Skeletal muscle satellite cell (primary cell): ENCODE measurements at regions not wholly inside any gene's neighbourhood (a gene's known extent, or its start where the extent isn't known, plus 50 kb on each side); places are given as distances from the start of the nearest gene placed in this dataset.
"Not testable (repeated sequence)": the region's sequence is repeated elsewhere in the genome, so short reads cannot be mapped to it uniquely, and the experiment has no call there.

Source experiments
- H3K27me3 ChIP-seq: 2 replicates; pipeline ENCODE4 v1.7.0; 2013; ENCODE audit warnings: low read length; ENCODE audit not compliant: control insufficient read depth, insufficient read depth
- H3K36me3 ChIP-seq: 2 replicates; pipeline ENCODE4 v1.7.0; 2013; ENCODE audit warnings: mild to moderate bottlenecking, control low read depth, low read length; ENCODE audit not compliant: insufficient read depth
- H3K4me1 ChIP-seq: 2 replicates; pipeline ENCODE4 v1.7.0; 2013; ENCODE audit warnings: low read length; ENCODE audit not compliant: control insufficient read depth, insufficient read depth
- H3K4me2 ChIP-seq: 2 replicates; pipeline ENCODE4 v1.7.0; 2013; ENCODE audit warnings: mild to moderate bottlenecking, low read length
- H3K4me3 ChIP-seq: 2 replicates; pipeline ENCODE4 v1.7.0; 2013; ENCODE audit warnings: low read length
- H3K9ac ChIP-seq: 2 replicates; pipeline ENCODE4 v1.7.0; 2013; ENCODE audit warnings: mild to moderate bottlenecking, low read depth, low read length, moderate library complexity
- H3K9me3 ChIP-seq: replicated peaks from 2 replicates; pipeline ENCODE4 v1.7.0; 2013; ENCODE audit warnings: mild to moderate bottlenecking, control low read depth, low read length

- no peak overlapping the region for H3K9ac ChIP-seq
- no peaks in the 10 kb centered on the region for H3K4me1 ChIP-seq
- no peaks in the 10 kb centered on the region for H3K27me3 ChIP-seq
- no peak overlapping the region for H3K4me3 ChIP-seq
- no peaks in the 10 kb centered on the region for H3K36me3 ChIP-seq
- peaks cover 7% of the 10 kb centered on the region for H3K9me3 ChIP-seq
- no peak overlapping the region for H3K4me2 ChIP-seq
These were observed 316.1 kb upstream of the MYT1L start for GRCh38 chr2:2647141-2647541.

GRCh38 chr2:2646433-2647051 is 315.5 kb upstream of the MYT1L start:
- Histone ChIP-seq H3K4me2 (no peak overlapping the region), H3K36me3 (no peaks in the 10 kb centered on the region), H3K4me1 (no peaks in the 10 kb centered on the region), H3K9ac (no peak overlapping the region), H3K4me3 (no peak overlapping the region), H3K9me3 (peaks cover 7% of the 10 kb centered on the region), H3K27me3 (no peaks in the 10 kb centered on the region)

- H3K36me3 ChIP-seq = no peaks in the 10 kb centered on the region
- H3K9me3 ChIP-seq = peaks cover 7% of the 10 kb centered on the region
- no peaks in the 10 kb centered on the region for H3K4me1 ChIP-seq
- H3K27me3 ChIP-seq = no peaks in the 10 kb centered on the region
- no peak overlapping the region for H3K4me2 ChIP-seq
- no peak overlapping the region for H3K4me3 ChIP-seq
- no peak overlapping the region for H3K9ac ChIP-seq
These were observed 314.2 kb upstream of the MYT1L start for GRCh38 chr2:2645162-2645855.

GRCh38 chr2:2644751-2645150 is 313.7 kb upstream of the MYT1L start:
- not testable (repeated sequence) for H3K9me3 ChIP-seq, H3K4me2 ChIP-seq, H3K4me3 ChIP-seq, H3K36me3 ChIP-seq, H3K9ac ChIP-seq, H3K4me1 ChIP-seq, H3K27me3 ChIP-seq

- Histone ChIP-seq H3K4me1 (no peaks in the 10 kb centered on the region), H3K4me2 (no peak overlapping the region), H3K36me3 (no peaks in the 10 kb centered on the region), H3K9ac (no peak overlapping the region), H3K9me3 (peaks cover 7% of the 10 kb centered on the region), H3K4me3 (no peak overlapping the region), H3K27me3 (no peaks in the 10 kb centered on the region)
These were observed 313.0 kb upstream of the MYT1L start for GRCh38 chr2:2644040-2644439.

GRCh38 chr2:2642906-2643890 is 312.1 kb upstream of the MYT1L start:
- Histone ChIP-seq H3K4me1 (no peaks in the 10 kb centered on the region), H3K27me3 (no peaks in the 10 kb centered on the region), H3K4me2 (no peak overlapping the region), H3K9ac (no peak overlapping the region), H3K9me3 (peaks cover 7% of the 10 kb centered on the region), H3K4me3 (no peak overlapping the region), H3K36me3 (no peaks in the 10 kb centered on the region)

GRCh38 chr2:2641541-2642410 is 310.7 kb upstream of the MYT1L start:
- H3K9me3 ChIP-seq = peaks cover 8% of the 10 kb centered on the region
- H3K27me3 ChIP-seq = no peaks in the 10 kb centered on the region
- H3K4me1 ChIP-seq = no peaks in the 10 kb centered on the region
- no peak overlapping the region for H3K4me3 ChIP-seq
- H3K4me2 ChIP-seq = no peak overlapping the region
- H3K9ac ChIP-seq = no peak overlapping the region
- no peaks in the 10 kb centered on the region for H3K36me3 ChIP-seq

GRCh38 chr2:2640818-2641217 is 309.7 kb upstream of the MYT1L start:
- H3K4me2 ChIP-seq = no peak overlapping the region
- no peaks in the 10 kb centered on the region for H3K27me3 ChIP-seq

GRCh38 chr2:2640371-2640770 is 309.3 kb upstream of the MYT1L start:
- H3K36me3 ChIP-seq = no peaks in the 10 kb centered on the region
- no peaks in the 10 kb centered on the region for H3K4me1 ChIP-seq
- H3K4me3 ChIP-seq = no peak overlapping the region
- H3K27me3 ChIP-seq = no peaks in the 10 kb centered on the region
- H3K9me3 ChIP-seq = peaks cover 11% of the 10 kb centered on the region
- H3K4me2 ChIP-seq = no peak overlapping the region
- no peak overlapping the region for H3K9ac ChIP-seq

More at GRCh38 chr2:2640818-2641217, 309.7 kb upstream of the MYT1L start:
- no peaks in the 10 kb centered on the region for H3K36me3 ChIP-seq
- no peaks in the 10 kb centered on the region for H3K4me1 ChIP-seq
- H3K4me3 ChIP-seq = no peak overlapping the region
- no peak overlapping the region for H3K9ac ChIP-seq
- peaks cover 11% of the 10 kb centered on the region for H3K9me3 ChIP-seq

- peaks cover 11% of the 10 kb centered on the region for H3K9me3 ChIP-seq
- H3K4me2 ChIP-seq = no peak overlapping the region
- H3K4me1 ChIP-seq = no peaks in the 10 kb centered on the region
- no peaks in the 10 kb centered on the region for H3K27me3 ChIP-seq
- H3K4me3 ChIP-seq = no peak overlapping the region
- no peaks in the 10 kb centered on the region for H3K36me3 ChIP-seq
- no peak overlapping the region for H3K9ac ChIP-seq
These were observed 308.4 kb upstream of the MYT1L start for GRCh38 chr2:2639251-2640139.
